ENCODE measurements at regions not wholly inside any gene's neighbourhood (a gene's known extent, or its start where the extent isn't known, plus 50 kb on each side); places are given as distances from the start of the nearest gene placed in this dataset.
"Not testable (repeated sequence)": the region's sequence is repeated elsewhere in the genome, so short reads cannot be mapped to it uniquely, and the experiment has no call there.

DNA sequence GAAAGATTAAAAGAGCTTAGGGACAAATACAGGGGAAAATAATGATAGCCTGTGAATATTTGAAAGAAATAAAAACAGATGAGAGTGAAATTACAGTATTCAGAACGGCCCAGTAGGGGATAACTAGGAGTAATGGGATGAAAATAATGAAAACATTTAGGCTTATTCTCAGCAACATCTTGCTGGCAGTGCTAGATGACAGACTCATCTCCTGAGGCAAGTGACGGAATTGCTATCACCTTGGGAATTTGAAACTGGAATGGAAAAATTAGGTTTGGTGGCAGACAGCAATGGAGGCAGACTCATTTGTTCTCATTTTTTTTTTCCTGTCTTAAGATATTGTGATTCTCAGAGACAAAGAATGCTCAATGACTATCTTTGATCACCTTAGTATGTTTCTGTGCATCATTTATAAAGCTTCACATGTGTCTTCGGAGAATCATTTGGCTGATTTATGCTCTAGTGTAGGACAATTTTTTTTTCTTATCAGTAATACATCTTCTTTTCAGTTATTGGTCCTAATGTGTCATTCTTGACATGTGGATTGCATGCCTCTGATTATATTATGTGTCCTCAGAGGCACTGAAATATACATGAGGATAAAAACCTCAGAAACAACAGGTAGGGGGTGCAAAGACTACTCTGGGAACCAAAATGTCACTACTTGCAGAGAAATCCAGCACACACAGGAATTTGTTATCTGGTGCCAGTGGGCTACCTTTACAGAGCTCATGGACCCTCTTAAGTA, 711.7 kb downstream of the EDEM1 start:
- Histone ChIP-seq H3K36me3 (ENCODE audit: control insufficient read depth, insufficient read depth, low read length) (no peaks in the 10 kb centered on the region), H3K27ac (ENCODE audit: low read depth, low read length, severe bottlenecking) (no peak overlapping the region), H3K9me3 (ENCODE audit: control insufficient read depth, low read length) (no peaks in the 10 kb centered on the region), H3K4me3 (ENCODE audit: extremely low read depth, insufficient read depth, low read length, poor library complexity, severe bottlenecking) (no peak overlapping the region), H3K4me1 (ENCODE audit: control insufficient read depth, insufficient read depth, low read length, poor library complexity, severe bottlenecking) (no peaks in the 10 kb centered on the region)
- WGBS, 2 experiments (ENCODE audit: insufficient coverage in 2 of 2) = 86 to 95% methylated on average over 1 to 2 of the region's 3 CpGs

- no peak overlapping the region for H3K4me3 ChIP-seq (ENCODE audit: extremely low read depth, insufficient read depth, low read length, poor library complexity, severe bottlenecking)
- WGBS, 2 experiments (ENCODE audit: insufficient coverage in 2 of 2) = 92 to 95% methylated on average over 4 to 5 of the region's 9 CpGs
Measured at GRCh38 chr3:5917932-5918331, 730.4 kb downstream of the EDEM1 start.

DNA sequence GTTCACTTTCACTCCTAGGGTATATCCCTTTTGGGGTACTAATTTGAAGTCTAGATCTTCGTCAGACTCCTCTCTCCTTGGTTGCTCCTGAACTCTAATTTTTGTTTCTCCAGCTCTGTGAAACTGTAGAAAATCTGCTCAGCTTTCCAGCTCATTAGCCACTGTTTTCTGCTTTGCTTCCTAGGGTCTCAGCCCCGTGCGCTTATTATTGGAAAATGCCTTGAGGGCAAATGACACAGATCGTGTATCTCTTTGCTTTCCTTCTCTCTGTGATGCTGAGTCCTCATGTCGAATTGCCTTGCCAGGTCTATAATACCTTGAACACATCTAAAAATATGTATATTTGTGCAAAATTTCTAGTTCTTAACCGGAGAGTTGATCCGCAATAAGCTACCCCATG, 731.1 kb downstream of the EDEM1 start:
- Histone ChIP-seq H3K4me1 (ENCODE audit: control insufficient read depth, insufficient read depth, low read length, poor library complexity, severe bottlenecking) (no peaks in the 10 kb centered on the region), H3K36me3 (ENCODE audit: control insufficient read depth, insufficient read depth, low read length) (no peaks in the 10 kb centered on the region), H3K27ac (ENCODE audit: low read depth, low read length, severe bottlenecking) (no peak overlapping the region), H3K4me3 (ENCODE audit: extremely low read depth, insufficient read depth, low read length, poor library complexity, severe bottlenecking) (no peak overlapping the region), H3K9me3 (ENCODE audit: control insufficient read depth, low read length) (no peaks in the 10 kb centered on the region)
- WGBS, 2 experiments (ENCODE audit: insufficient coverage in 2 of 2) = 84 to 100% methylated on average over 2 to 4 of the region's 7 CpGs

More at GRCh38 chr3:5917932-5918331, 730.4 kb downstream of the EDEM1 start:
- no peaks in the 10 kb centered on the region for H3K4me1 ChIP-seq (ENCODE audit: control insufficient read depth, insufficient read depth, low read length, poor library complexity, severe bottlenecking)
- H3K36me3 ChIP-seq (ENCODE audit: control insufficient read depth, insufficient read depth, low read length) = no peaks in the 10 kb centered on the region
- H3K27ac ChIP-seq (ENCODE audit: low read depth, low read length, severe bottlenecking) = no peak overlapping the region
- no peaks in the 10 kb centered on the region for H3K9me3 ChIP-seq (ENCODE audit: control insufficient read depth, low read length)

GRCh38 chr3:5929027-5929426, 741.5 kb downstream of the EDEM1 start:
- WGBS, 2 experiments (ENCODE audit: insufficient coverage in 2 of 2) = 84 to 91% methylated on average over 7 of the region's 7 CpGs
- no peak overlapping the region for H3K4me3 ChIP-seq (ENCODE audit: extremely low read depth, insufficient read depth, low read length, poor library complexity, severe bottlenecking)
- no peaks in the 10 kb centered on the region for H3K4me1 ChIP-seq (ENCODE audit: control insufficient read depth, insufficient read depth, low read length, poor library complexity, severe bottlenecking)
- H3K36me3 ChIP-seq (ENCODE audit: control insufficient read depth, insufficient read depth, low read length) = no peaks in the 10 kb centered on the region
- no peaks in the 10 kb centered on the region for H3K9me3 ChIP-seq (ENCODE audit: control insufficient read depth, low read length)
- no peak overlapping the region for H3K27ac ChIP-seq (ENCODE audit: low read depth, low read length, severe bottlenecking)

GRCh38 chr3:5944061-5944460, 756.6 kb downstream of the EDEM1 start:
- 67 to 90% methylated on average over 3 to 4 of the region's 4 CpGs for WGBS, 2 experiments (ENCODE audit: insufficient coverage in 2 of 2)
- not testable (repeated sequence) for H3K36me3 ChIP-seq (ENCODE audit: control insufficient read depth, insufficient read depth, low read length)

GRCh38 chr3:5948084-5948483, 760.6 kb downstream of the EDEM1 start:
- H3K4me1 ChIP-seq (ENCODE audit: control insufficient read depth, insufficient read depth, low read length, poor library complexity, severe bottlenecking) = no peaks in the 10 kb centered on the region
- H3K9me3 ChIP-seq (ENCODE audit: control insufficient read depth, low read length) = no peaks in the 10 kb centered on the region
- H3K36me3 ChIP-seq (ENCODE audit: control insufficient read depth, insufficient read depth, low read length) = no peaks in the 10 kb centered on the region
- no peak overlapping the region for H3K4me3 ChIP-seq (ENCODE audit: extremely low read depth, insufficient read depth, low read length, poor library complexity, severe bottlenecking)
- H3K27ac ChIP-seq (ENCODE audit: low read depth, low read length, severe bottlenecking) = no peak overlapping the region
- no CpG with 5 or more reads among the region's 1 CpG for WGBS, 2 experiments (ENCODE audit: insufficient coverage in 2 of 2)

More at GRCh38 chr3:5944061-5944460, 756.6 kb downstream of the EDEM1 start:
- H3K4me3 ChIP-seq (ENCODE audit: extremely low read depth, insufficient read depth, low read length, poor library complexity, severe bottlenecking); H3K4me1 ChIP-seq (ENCODE audit: control insufficient read depth, insufficient read depth, low read length, poor library complexity, severe bottlenecking); H3K9me3 ChIP-seq (ENCODE audit: control insufficient read depth, low read length); H3K27ac ChIP-seq (ENCODE audit: low read depth, low read length, severe bottlenecking): not testable (repeated sequence)

- no peak overlapping the region for H3K4me3 ChIP-seq (ENCODE audit: extremely low read depth, insufficient read depth, low read length, poor library complexity, severe bottlenecking)
- no CpG with 5 or more reads among the region's 3 CpGs for WGBS, 2 experiments (ENCODE audit: insufficient coverage in 2 of 2)
- no peaks in the 10 kb centered on the region for H3K4me1 ChIP-seq (ENCODE audit: control insufficient read depth, insufficient read depth, low read length, poor library complexity, severe bottlenecking)
- no peak overlapping the region for H3K27ac ChIP-seq (ENCODE audit: low read depth, low read length, severe bottlenecking)
- H3K36me3 ChIP-seq (ENCODE audit: control insufficient read depth, insufficient read depth, low read length) = no peaks in the 10 kb centered on the region
- no peaks in the 10 kb centered on the region for H3K9me3 ChIP-seq (ENCODE audit: control insufficient read depth, low read length)
Measured at GRCh38 chr3:5951026-5951425, 763.5 kb downstream of the EDEM1 start.

DNA sequence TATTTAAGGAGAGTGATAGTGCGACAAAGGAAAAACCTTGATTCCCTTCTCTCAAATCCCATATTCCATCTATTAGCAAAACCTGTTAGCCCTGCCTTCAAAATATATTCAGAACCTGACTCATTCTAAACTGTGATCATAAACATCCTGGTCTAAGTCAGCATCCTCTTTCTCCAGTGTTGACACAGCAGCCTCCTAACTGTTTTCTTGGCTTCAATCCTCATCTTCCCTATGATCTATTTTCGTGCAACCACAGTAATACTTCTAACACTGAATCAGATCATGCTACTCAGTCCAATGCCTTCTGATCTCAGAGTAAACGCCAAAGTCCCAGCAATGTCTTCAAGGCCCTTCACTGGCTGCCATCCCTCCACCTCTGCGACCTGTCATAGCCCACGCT, 785.1 kb downstream of the EDEM1 start:
- Histone ChIP-seq H3K27ac (ENCODE audit: low read depth, low read length, severe bottlenecking) (no peak overlapping the region), H3K9me3 (ENCODE audit: control insufficient read depth, low read length) (no peaks in the 10 kb centered on the region), H3K4me1 (ENCODE audit: control insufficient read depth, insufficient read depth, low read length, poor library complexity, severe bottlenecking) (no peaks in the 10 kb centered on the region), H3K4me3 (ENCODE audit: extremely low read depth, insufficient read depth, low read length, poor library complexity, severe bottlenecking) (no peak overlapping the region), H3K36me3 (ENCODE audit: control insufficient read depth, insufficient read depth, low read length) (no peaks in the 10 kb centered on the region)
- 72 to 92% methylated on average over 4 of the region's 5 CpGs for WGBS, 2 experiments (ENCODE audit: insufficient coverage in 2 of 2)

DNA sequence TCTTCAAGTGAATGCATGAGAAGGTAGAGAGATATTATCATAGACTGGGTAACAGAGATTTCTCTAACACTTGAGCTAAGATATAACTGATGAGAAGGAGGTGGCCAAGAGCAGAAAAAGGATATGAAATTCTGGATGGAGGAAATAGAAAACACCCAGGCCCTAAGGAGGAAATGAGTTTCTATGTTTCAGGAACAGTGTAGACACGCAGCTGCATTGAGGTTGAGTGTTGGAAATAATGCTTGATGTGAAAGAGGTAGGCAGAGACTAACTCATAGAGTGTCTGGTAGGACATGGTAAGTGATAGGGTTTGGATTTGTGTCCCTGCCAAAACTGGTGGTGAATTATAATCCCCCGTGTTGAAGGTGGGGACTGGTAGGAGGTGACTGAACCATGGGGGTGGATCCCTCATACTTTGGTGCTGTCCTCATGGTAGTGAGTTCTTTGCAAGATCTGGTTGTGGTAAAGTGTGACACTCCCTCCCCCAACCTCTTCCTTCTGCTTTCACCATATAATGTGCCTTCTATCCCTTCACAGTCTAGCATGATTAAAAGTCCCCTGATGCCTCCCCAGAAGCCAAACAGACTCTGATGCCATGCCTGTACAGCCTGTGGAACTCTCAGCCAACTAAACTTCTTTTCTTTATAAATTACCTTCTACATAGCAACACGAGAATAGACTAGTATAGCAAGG, 787.3 kb downstream of the EDEM1 start:
- WGBS, 2 experiments (ENCODE audit: insufficient coverage in 2 of 2) = 88 to 92% methylated on average over 1 of the region's 3 CpGs
- Histone ChIP-seq H3K27ac (ENCODE audit: low read depth, low read length, severe bottlenecking) (no peak overlapping the region), H3K9me3 (ENCODE audit: control insufficient read depth, low read length) (no peaks in the 10 kb centered on the region), H3K4me1 (ENCODE audit: control insufficient read depth, insufficient read depth, low read length, poor library complexity, severe bottlenecking) (no peaks in the 10 kb centered on the region), H3K4me3 (ENCODE audit: extremely low read depth, insufficient read depth, low read length, poor library complexity, severe bottlenecking) (no peak overlapping the region), H3K36me3 (ENCODE audit: control insufficient read depth, insufficient read depth, low read length) (no peaks in the 10 kb centered on the region)

DNA sequence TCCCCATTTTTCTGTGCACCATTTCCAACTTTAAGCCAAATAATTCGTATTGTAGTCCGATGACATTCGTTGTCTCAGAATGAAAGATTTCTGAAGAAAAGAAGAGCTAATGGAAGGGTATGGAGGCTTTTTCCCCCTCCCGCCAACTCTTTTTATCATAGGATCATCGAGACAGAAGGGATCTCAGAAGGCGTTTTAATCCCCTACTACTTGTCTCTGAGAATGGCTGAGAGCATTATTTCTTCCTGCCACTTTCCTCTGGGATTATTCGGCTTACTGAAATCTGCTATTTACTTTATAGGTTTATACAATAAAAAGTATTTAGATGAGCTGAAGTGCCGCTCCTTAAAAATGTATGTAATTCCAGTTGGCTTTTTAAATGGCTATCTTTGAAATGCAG, 789.8 kb downstream of the EDEM1 start:
- no peak overlapping the region for H3K27ac ChIP-seq (ENCODE audit: low read depth, low read length, severe bottlenecking)
- H3K9me3 ChIP-seq (ENCODE audit: control insufficient read depth, low read length) = no peaks in the 10 kb centered on the region
- no peaks in the 10 kb centered on the region for H3K36me3 ChIP-seq (ENCODE audit: control insufficient read depth, insufficient read depth, low read length)
- WGBS, 2 experiments (ENCODE audit: insufficient coverage in 2 of 2) = no CpG with 5 or more reads among the region's 8 CpGs
- H3K4me1 ChIP-seq (ENCODE audit: control insufficient read depth, insufficient read depth, low read length, poor library complexity, severe bottlenecking) = no peaks in the 10 kb centered on the region
- H3K4me3 ChIP-seq (ENCODE audit: extremely low read depth, insufficient read depth, low read length, poor library complexity, severe bottlenecking) = no peak overlapping the region

DNA sequence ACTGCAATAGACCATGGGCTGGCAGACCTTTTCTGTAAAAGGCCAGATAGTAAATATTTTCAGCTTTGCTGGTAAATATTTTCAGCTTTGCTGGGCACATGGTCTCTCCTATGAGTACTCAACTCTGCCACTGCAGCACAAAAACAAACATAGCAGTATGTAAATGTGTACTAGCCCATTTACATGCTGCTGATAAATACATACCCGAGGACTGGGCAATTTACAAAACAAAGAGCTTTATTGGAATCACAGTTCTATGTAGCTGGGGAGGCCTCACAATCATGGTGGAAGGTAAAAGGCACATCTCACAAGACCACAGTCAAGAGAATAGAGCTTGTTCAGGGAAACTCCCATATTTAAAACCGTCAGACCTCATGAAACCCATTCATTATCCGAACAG, 793.0 kb downstream of the EDEM1 start:
- H3K27ac ChIP-seq (ENCODE audit: low read depth, low read length, severe bottlenecking) = no peak overlapping the region
- H3K4me3 ChIP-seq (ENCODE audit: extremely low read depth, insufficient read depth, low read length, poor library complexity, severe bottlenecking) = no peak overlapping the region
- H3K36me3 ChIP-seq (ENCODE audit: control insufficient read depth, insufficient read depth, low read length) = no peaks in the 10 kb centered on the region
- H3K4me1 ChIP-seq (ENCODE audit: control insufficient read depth, insufficient read depth, low read length, poor library complexity, severe bottlenecking) = no peaks in the 10 kb centered on the region
- H3K9me3 ChIP-seq (ENCODE audit: control insufficient read depth, low read length) = no peaks in the 10 kb centered on the region
- 48 to 83% methylated on average over 1 to 3 of the region's 3 CpGs for WGBS, 2 experiments (ENCODE audit: insufficient coverage in 2 of 2)

All from mesodermal cell (in vitro differentiated cells).